SU-DHL-6 (cell line): ENCODE measurements at regions not wholly inside any gene's neighbourhood (a gene's known extent, or its start where the extent isn't known, plus 50 kb on each side); places are given as distances from the start of the nearest gene placed in this dataset.

ENCODE experiments used
- CTCF ChIP-seq: fragments of 200-600 bp; sonication (generic); IDR thresholded peaks from one replicate; pipeline ENCODE4 v1.5.1; 2017; ENCODE audit warnings: antibody characterized with exemption, mild to moderate bottlenecking, low read length, moderate library complexity; ENCODE audit not compliant: insufficient read depth, poor library complexity, severe bottlenecking
- EZH2phosphoT487 ChIP-seq: fragments of 200-600 bp; sonication (generic), shearing (Covaris generic); conservative IDR thresholded peaks from 2 replicates; pipeline ENCODE4 v1.6.1; 2018; ENCODE audit warnings: mild to moderate bottlenecking, antibody characterized with exemption, low read length, moderate library complexity, mixed read lengths

DNA sequence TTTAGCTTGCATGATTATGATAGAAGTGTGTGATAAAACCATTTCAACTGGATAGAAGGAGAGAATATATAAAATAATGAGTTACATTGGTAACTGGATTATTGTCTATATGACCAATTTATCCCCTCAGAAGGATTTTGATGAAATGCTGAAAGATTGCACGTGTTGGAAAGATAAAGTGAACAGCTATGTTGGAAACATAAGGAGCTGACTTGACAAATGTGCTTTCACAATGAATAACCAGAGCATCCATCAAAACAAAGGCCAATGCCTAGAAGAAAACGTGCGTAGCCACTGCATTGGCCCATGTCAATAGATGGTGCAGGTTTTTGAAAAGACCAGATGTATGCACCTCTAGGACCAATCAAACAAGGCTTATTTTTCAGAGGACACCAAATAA is 168.8 kb downstream of the TMEM200A start:
- no peak for TF ChIP-seq CTCF
- no peak for TF ChIP-seq EZH2phosphoT487
